Keratinocyte (primary cell): ENCODE measurements at regions not wholly inside any gene's neighbourhood (a gene's known extent, or its start where the extent isn't known, plus 50 kb on each side); places are given as distances from the start of the nearest gene placed in this dataset.

Experiments used
- DNase-seq: peaks from one replicate; pipeline ENCODE4 v3.0.0-alpha.2; 2011; ENCODE audit warnings: low read depth, missing footprints, low spot score
- FAIRE-seq: peaks from 2 replicates; lab custom pipeline; 2011; peaks lifted over from hg19 to GRCh38; lab: Jason Lieb, UNC
- H2AFZ ChIP-seq: 2 replicates; pipeline ENCODE4 v1.6.0; 2012; ENCODE audit warnings: low read length, control low read depth, inconsistent platforms; ENCODE audit not compliant: control insufficient read depth
- H3K27ac ChIP-seq: 2 replicates; pipeline ENCODE4 v1.5.1; 2011; ENCODE audit warnings: low read length; ENCODE audit not compliant: control insufficient read depth, insufficient read depth
- H3K27me3 ChIP-seq: 3 replicates; pipeline ENCODE4 v1.6.0; 2011; ENCODE audit warnings: low read length; ENCODE audit not compliant: control insufficient read depth, insufficient read depth; ENCODE audit errors: extremely low read depth
- H3K36me3 ChIP-seq, 2 experiments: 2 replicates in 1 of 2; 3 replicates in 1 of 2; pipeline ENCODE4 v1.5.1; 2011; ENCODE audit warnings: low read length in 2 of 2, mild to moderate bottlenecking in 1 of 2; ENCODE audit not compliant: control insufficient read depth in 2 of 2, insufficient read depth in 2 of 2; ENCODE audit errors: extremely low read depth in 1 of 2
- H3K4me1 ChIP-seq: 3 replicates; pipeline ENCODE4 v1.5.1; 2011; ENCODE audit warnings: low read length; ENCODE audit not compliant: control insufficient read depth, insufficient read depth; ENCODE audit errors: extremely low read depth
- H3K4me2 ChIP-seq: 3 replicates; pipeline ENCODE4 v1.6.0; 2011; ENCODE audit warnings: low read depth, low read length; ENCODE audit not compliant: control insufficient read depth, insufficient read depth; ENCODE audit errors: extremely low read depth
- H3K4me3 ChIP-seq, 3 experiments: fragments of 200-600 bp in 1 of 3; sonication (generic) in 1 of 3; 2 replicates in 2 of 3; 3 replicates in 1 of 3; pipeline ENCODE4 v1.5.1; 2011 to 2016; ENCODE audit warnings: low read length in 3 of 3, mild to moderate bottlenecking in 3 of 3, control low read depth in 2 of 3, inconsistent platforms in 1 of 3, low read depth in 1 of 3, mixed read lengths in 1 of 3, mixed run types in 1 of 3, moderate library complexity in 1 of 3; ENCODE audit not compliant: control insufficient read depth in 2 of 3, insufficient read depth in 2 of 3; ENCODE audit errors: extremely low read depth in 1 of 3
- H3K79me2 ChIP-seq: 2 replicates; pipeline ENCODE4 v1.6.0; 2012; ENCODE audit warnings: low read length; ENCODE audit not compliant: control insufficient read depth, insufficient read depth
- H3K9ac ChIP-seq: 3 replicates; pipeline ENCODE4 v1.6.0; 2011; ENCODE audit warnings: low read length; ENCODE audit not compliant: control insufficient read depth, insufficient read depth; ENCODE audit errors: extremely low read depth
- H3K9me1 ChIP-seq: 3 replicates; pipeline ENCODE4 v1.6.0; 2011; ENCODE audit warnings: low read length; ENCODE audit not compliant: control insufficient read depth, insufficient read depth; ENCODE audit errors: extremely low read depth
- H3K9me3 ChIP-seq: 2 replicates; pipeline ENCODE4 v1.5.1; 2012; ENCODE audit warnings: low read depth, low read length; ENCODE audit not compliant: control insufficient read depth
- H4K20me1 ChIP-seq: 3 replicates; pipeline ENCODE4 v1.6.0; 2011; ENCODE audit warnings: low read length; ENCODE audit not compliant: control insufficient read depth, insufficient read depth; ENCODE audit errors: extremely low read depth
- EZH2 ChIP-seq: IDR thresholded peaks from one replicate; pipeline ENCODE4 v1.6.1; 2012; ENCODE audit warnings: inconsistent platforms, mild to moderate bottlenecking, low read length, moderate library complexity
- dilution Hi-C: fragments of 300-500 bp; cut with MboI; formaldehyde crosslinking; loops from one replicate; pipeline ENCODE4 v1.7.0; 2020; ENCODE audit warnings: low sequenced_read_pairs; ENCODE audit not compliant: extremely low pct_ligation_motif_present
- TF ChIP-seq, protein P1 (sequence below), 3 experiments: IDR thresholded peaks in 1 of 3; conservative IDR thresholded peaks in 1 of 3; optimal IDR thresholded peaks in 1 of 3; 2 replicates in 2 of 3; 3 replicates in 1 of 3; pipeline versions ENCODE3 to v1.5.1; 2011; ENCODE audit warnings: low read length in 3 of 3, mild to moderate bottlenecking in 3 of 3, moderate library complexity in 2 of 3, control low read depth in 1 of 3, inconsistent platforms in 1 of 3; ENCODE audit not compliant: insufficient read depth in 2 of 3; ENCODE audit errors: extremely low read depth in 1 of 3

DNA sequence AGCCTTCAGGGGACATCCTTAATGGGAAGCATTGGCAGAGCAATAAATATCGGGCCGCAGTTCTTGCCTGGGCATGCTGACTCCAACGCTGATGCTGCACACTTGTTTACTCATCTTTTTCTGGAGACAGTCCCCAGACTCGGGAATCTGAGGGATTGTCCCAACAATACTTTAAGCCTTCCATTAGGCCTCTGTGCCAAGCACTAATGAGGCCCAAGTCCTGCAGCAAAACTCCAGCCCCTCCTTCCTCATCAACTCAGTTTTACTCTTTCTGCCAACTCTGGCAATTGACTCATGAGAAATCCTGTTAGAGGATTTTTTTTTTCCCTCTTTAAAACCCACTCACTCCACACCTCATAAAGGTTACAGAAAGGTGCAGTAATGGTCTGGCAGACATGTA lies 233.4 kb upstream of the PELI2 start:
- H3K4me2 ChIP-seq: peak overlapping the region; percentile 3
- no peak overlapping the region for H3K27ac ChIP-seq
- H3K9me3 ChIP-seq: no peaks in the 10 kb centered on the region
- TF ChIP-seq, protein P1, sequence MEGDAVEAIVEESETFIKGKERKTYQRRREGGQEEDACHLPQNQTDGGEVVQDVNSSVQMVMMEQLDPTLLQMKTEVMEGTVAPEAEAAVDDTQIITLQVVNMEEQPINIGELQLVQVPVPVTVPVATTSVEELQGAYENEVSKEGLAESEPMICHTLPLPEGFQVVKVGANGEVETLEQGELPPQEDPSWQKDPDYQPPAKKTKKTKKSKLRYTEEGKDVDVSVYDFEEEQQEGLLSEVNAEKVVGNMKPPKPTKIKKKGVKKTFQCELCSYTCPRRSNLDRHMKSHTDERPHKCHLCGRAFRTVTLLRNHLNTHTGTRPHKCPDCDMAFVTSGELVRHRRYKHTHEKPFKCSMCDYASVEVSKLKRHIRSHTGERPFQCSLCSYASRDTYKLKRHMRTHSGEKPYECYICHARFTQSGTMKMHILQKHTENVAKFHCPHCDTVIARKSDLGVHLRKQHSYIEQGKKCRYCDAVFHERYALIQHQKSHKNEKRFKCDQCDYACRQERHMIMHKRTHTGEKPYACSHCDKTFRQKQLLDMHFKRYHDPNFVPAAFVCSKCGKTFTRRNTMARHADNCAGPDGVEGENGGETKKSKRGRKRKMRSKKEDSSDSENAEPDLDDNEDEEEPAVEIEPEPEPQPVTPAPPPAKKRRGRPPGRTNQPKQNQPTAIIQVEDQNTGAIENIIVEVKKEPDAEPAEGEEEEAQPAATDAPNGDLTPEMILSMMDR (optimal IDR thresholded peaks at IDR 0.05 in 1 of 3, IDR thresholded peaks at IDR 0.05 in 1 of 3, conservative IDR thresholded peaks at IDR 0.05 in 1 of 3; ENCODE audit: extremely low read depth in 1 of 3, insufficient read depth in 2 of 3, low read length in 3 of 3): no peak
- no peak for TF ChIP-seq EZH2
- H3K4me1 ChIP-seq: peaks cover 14% of the 10 kb centered on the region
- H3K27me3 ChIP-seq: no peaks in the 10 kb centered on the region
- H4K20me1 ChIP-seq: no peaks in the 10 kb centered on the region
- DNase-seq (no peak), FAIRE-seq (peak; percentile 81)
- no peaks in the 10 kb centered on the region for H3K9me1 ChIP-seq
- no peaks in the 10 kb centered on the region for H3K36me3 ChIP-seq
- no peak overlapping the region for H3K4me3 ChIP-seq
- no peak overlapping the region for H3K9ac ChIP-seq
- no peaks in the 10 kb centered on the region for H3K79me2 ChIP-seq
- no peak overlapping the region for H2AFZ ChIP-seq
- dilution Hi-C loops: no loop called here

DNA sequence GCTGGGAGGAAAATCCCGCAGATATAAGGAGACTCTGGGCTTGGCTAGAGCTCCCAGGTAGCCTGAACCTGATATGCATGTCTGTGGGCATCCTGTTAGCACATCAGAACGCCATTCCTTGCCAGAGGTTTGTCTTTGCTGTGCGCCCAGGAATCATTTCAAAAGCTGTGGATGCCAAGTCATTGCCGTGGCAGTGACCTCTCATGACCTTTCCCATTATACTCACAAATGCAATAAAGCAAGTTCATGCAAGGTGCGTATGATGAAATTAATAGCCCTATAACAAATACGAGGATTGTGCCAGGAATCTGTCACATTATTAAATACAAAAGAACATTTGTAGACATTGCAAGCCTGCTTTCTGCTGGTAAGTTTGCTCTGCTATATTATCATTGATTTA lies 229.1 kb upstream of the PELI2 start:
- no peak for DNase-seq
- Histone ChIP-seq H3K36me3 (no peaks in the 10 kb centered on the region), H3K9ac (no peak overlapping the region), H3K4me2 (no peak overlapping the region), H3K27ac (no peak overlapping the region), H2AFZ (no peak overlapping the region), H4K20me1 (no peaks in the 10 kb centered on the region), H3K4me3 (no peak overlapping the region), H3K9me1 (no peaks in the 10 kb centered on the region), H3K4me1 (peaks cover 14% of the 10 kb centered on the region), H3K27me3 (peaks cover under 1% of the 10 kb centered on the region), H3K9me3 (no peaks in the 10 kb centered on the region), H3K79me2 (no peaks in the 10 kb centered on the region)
- FAIRE-seq: peak; percentile 58
- dilution Hi-C loops: no loop called here
- TF ChIP-seq, protein P1 (optimal IDR thresholded peaks at IDR 0.05 in 1 of 3, IDR thresholded peaks at IDR 0.05 in 1 of 3, conservative IDR thresholded peaks at IDR 0.05 in 1 of 3; ENCODE audit: extremely low read depth in 1 of 3, insufficient read depth in 2 of 3, low read length in 3 of 3): no peak
- no peak for TF ChIP-seq EZH2
